ENCODE measurements at regions not wholly inside any gene's neighbourhood (a gene's known extent, or its start where the extent isn't known, plus 50 kb on each side); places are given as distances from the start of the nearest gene placed in this dataset.

GRCh38 chr5:61612431-61612830, 280.4 kb downstream of the ZSWIM6 start:
- H3K27ac ChIP-seq (ENCODE audit: low read depth, low read length): no peak overlapping the region
- H3K4me3 ChIP-seq (ENCODE audit: low read depth, low read length): no peak overlapping the region
- H3K27me3 ChIP-seq (ENCODE audit: insufficient read depth, low read length): peaks cover 79% of the 10 kb centered on the region
- H3K36me3 ChIP-seq (ENCODE audit: insufficient read depth, low read length): no peaks in the 10 kb centered on the region
- H3K79me2 ChIP-seq (ENCODE audit: control insufficient read depth, insufficient read depth, low read length, unreplicated experiment): no peaks in the 10 kb centered on the region
- no peaks in the 10 kb centered on the region for H3K4me1 ChIP-seq (ENCODE audit: control insufficient read depth, insufficient read depth, low read length, unreplicated experiment)
- no peak overlapping the region for H2AFZ ChIP-seq (ENCODE audit: low read length, unreplicated experiment)

DNA sequence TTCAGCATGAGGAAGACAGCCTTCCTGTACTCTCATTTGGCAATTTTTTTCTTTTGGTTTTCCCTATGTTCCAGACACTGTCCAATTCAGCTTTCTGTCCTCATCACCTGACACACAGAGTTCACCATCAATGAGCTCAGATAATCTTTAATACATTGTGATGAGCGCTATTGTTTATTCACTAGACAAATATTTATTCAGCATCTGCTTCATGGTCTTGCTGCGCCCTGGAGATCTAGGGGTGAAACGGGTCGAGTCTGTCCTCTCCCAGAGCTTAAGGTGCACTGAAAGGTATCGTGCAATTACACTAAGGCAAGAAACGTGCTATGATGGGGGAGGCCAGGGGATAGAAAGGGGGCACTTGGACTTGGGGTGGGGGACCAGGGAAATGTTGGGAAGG, 281.6 kb downstream of the ZSWIM6 start:
- H3K36me3 ChIP-seq (ENCODE audit: insufficient read depth, low read length): no peaks in the 10 kb centered on the region
- H3K27ac ChIP-seq (ENCODE audit: low read depth, low read length): no peak overlapping the region
- H2AFZ ChIP-seq (ENCODE audit: low read length, unreplicated experiment): no peak overlapping the region
- H3K79me2 ChIP-seq (ENCODE audit: control insufficient read depth, insufficient read depth, low read length, unreplicated experiment): no peaks in the 10 kb centered on the region
- no peaks in the 10 kb centered on the region for H3K4me1 ChIP-seq (ENCODE audit: control insufficient read depth, insufficient read depth, low read length, unreplicated experiment)
- peaks cover 80% of the 10 kb centered on the region for H3K27me3 ChIP-seq (ENCODE audit: insufficient read depth, low read length)
- no peak overlapping the region for H3K4me3 ChIP-seq (ENCODE audit: low read depth, low read length)

- Histone ChIP-seq H2AFZ (ENCODE audit: low read length, unreplicated experiment) (no peak overlapping the region), H3K27me3 (ENCODE audit: insufficient read depth, low read length) (peaks cover 71% of the 10 kb centered on the region), H3K36me3 (ENCODE audit: insufficient read depth, low read length) (no peaks in the 10 kb centered on the region), H3K27ac (ENCODE audit: low read depth, low read length) (no peak overlapping the region), H3K4me1 (ENCODE audit: control insufficient read depth, insufficient read depth, low read length, unreplicated experiment) (no peaks in the 10 kb centered on the region), H3K4me3 (ENCODE audit: low read depth, low read length) (no peak overlapping the region), H3K79me2 (ENCODE audit: control insufficient read depth, insufficient read depth, low read length, unreplicated experiment) (no peaks in the 10 kb centered on the region)
These were observed 282.5 kb downstream of the ZSWIM6 start for GRCh38 chr5:61614606-61615005.

DNA sequence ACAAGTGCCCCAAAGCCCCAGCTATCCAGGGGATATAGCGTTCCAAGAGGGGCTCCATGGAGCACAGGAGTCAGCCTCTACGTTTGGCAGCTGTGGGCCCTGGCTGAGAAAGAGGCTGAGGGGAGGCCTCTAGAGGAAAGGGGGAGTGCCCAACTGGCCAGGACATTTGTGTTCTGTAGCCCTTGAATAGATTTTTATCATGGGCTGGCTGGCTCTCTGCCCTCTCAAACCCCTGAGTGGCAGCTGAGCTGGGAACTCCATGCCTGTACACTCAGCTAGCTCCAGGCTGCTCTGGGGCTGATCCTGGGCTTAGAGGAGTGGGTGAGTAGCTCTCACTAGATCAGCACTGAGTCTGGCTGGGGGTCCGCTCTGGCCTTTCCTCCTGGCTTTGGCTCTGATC, 285.0 kb downstream of the ZSWIM6 start:
- H3K79me2 ChIP-seq (ENCODE audit: control insufficient read depth, insufficient read depth, low read length, unreplicated experiment): no peaks in the 10 kb centered on the region
- no peak overlapping the region for H2AFZ ChIP-seq (ENCODE audit: low read length, unreplicated experiment)
- no peaks in the 10 kb centered on the region for H3K36me3 ChIP-seq (ENCODE audit: insufficient read depth, low read length)
- no peaks in the 10 kb centered on the region for H3K4me1 ChIP-seq (ENCODE audit: control insufficient read depth, insufficient read depth, low read length, unreplicated experiment)
- no peak overlapping the region for H3K27ac ChIP-seq (ENCODE audit: low read depth, low read length)
- H3K4me3 ChIP-seq (ENCODE audit: low read depth, low read length): no peak overlapping the region
- H3K27me3 ChIP-seq (ENCODE audit: insufficient read depth, low read length): peaks cover 48% of the 10 kb centered on the region

DNA sequence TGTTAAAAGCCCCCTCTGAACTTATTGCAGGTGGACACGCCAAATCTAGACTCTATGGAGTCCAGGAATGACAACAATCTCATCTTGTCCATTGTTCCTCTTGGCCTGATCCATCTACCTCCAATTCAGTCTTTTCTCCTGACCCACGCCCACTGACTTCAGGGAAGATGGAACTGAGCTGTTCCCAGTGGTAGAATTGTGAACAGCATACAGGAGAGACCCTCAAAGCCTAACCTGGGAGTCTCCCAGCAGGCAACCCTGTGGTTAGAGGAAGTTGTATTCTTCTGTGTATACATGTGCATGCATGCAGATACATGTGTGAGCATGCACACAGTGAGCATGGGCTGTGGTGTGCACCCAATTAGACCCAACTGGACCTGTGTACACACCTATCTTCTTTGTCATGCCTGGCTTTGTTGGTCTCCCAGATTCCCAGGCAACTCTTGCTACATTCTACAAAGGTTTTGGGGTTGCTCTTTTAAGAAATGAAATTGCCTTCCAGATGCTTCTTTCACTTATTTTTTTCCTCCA, 286.0 kb downstream of the ZSWIM6 start:
- H3K79me2 ChIP-seq (ENCODE audit: control insufficient read depth, insufficient read depth, low read length, unreplicated experiment): no peaks in the 10 kb centered on the region
- H3K4me3 ChIP-seq (ENCODE audit: low read depth, low read length): no peak overlapping the region
- peaks cover 38% of the 10 kb centered on the region for H3K27me3 ChIP-seq (ENCODE audit: insufficient read depth, low read length)
- no peak overlapping the region for H3K27ac ChIP-seq (ENCODE audit: low read depth, low read length)
- H3K4me1 ChIP-seq (ENCODE audit: control insufficient read depth, insufficient read depth, low read length, unreplicated experiment): no peaks in the 10 kb centered on the region
- H2AFZ ChIP-seq (ENCODE audit: low read length, unreplicated experiment): no peak overlapping the region
- H3K36me3 ChIP-seq (ENCODE audit: insufficient read depth, low read length): no peaks in the 10 kb centered on the region

DNA sequence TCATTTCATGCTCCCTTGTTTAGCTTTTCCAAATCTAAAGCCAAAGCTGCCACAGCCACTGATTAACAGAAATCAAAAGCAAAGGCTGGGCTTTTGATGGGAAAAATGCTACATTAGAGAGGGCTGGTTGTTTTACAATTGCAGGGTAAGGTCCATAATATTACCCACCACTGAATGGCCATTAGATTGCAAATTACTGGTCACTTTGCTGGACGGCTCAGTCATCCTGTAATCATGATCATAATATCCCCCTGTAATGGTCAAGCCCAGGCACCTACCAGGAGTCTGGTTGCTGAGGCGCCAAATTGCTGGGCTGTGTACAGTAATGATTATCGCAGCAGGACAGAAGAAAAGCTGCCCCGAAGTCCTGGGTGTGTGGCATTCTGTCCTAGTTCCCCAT, 286.5 kb downstream of the ZSWIM6 start:
- Histone ChIP-seq H3K79me2 (ENCODE audit: control insufficient read depth, insufficient read depth, low read length, unreplicated experiment) (no peaks in the 10 kb centered on the region), H3K36me3 (ENCODE audit: insufficient read depth, low read length) (no peaks in the 10 kb centered on the region), H3K4me1 (ENCODE audit: control insufficient read depth, insufficient read depth, low read length, unreplicated experiment) (no peaks in the 10 kb centered on the region), H2AFZ (ENCODE audit: low read length, unreplicated experiment) (no peak overlapping the region), H3K4me3 (ENCODE audit: low read depth, low read length) (no peak overlapping the region), H3K27me3 (ENCODE audit: insufficient read depth, low read length) (peaks cover 34% of the 10 kb centered on the region), H3K27ac (ENCODE audit: low read depth, low read length) (no peak overlapping the region)

GRCh38 chr5:61619289-61619688, 287.2 kb downstream of the ZSWIM6 start:
- H3K79me2 ChIP-seq (ENCODE audit: control insufficient read depth, insufficient read depth, low read length, unreplicated experiment): no peaks in the 10 kb centered on the region
- H3K4me3 ChIP-seq (ENCODE audit: low read depth, low read length): no peak overlapping the region
- no peaks in the 10 kb centered on the region for H3K36me3 ChIP-seq (ENCODE audit: insufficient read depth, low read length)
- H3K27me3 ChIP-seq (ENCODE audit: insufficient read depth, low read length): peaks cover 27% of the 10 kb centered on the region
- H3K27ac ChIP-seq (ENCODE audit: low read depth, low read length): no peak overlapping the region
- no peak overlapping the region for H2AFZ ChIP-seq (ENCODE audit: low read length, unreplicated experiment)
- H3K4me1 ChIP-seq (ENCODE audit: control insufficient read depth, insufficient read depth, low read length, unreplicated experiment): no peaks in the 10 kb centered on the region

DNA sequence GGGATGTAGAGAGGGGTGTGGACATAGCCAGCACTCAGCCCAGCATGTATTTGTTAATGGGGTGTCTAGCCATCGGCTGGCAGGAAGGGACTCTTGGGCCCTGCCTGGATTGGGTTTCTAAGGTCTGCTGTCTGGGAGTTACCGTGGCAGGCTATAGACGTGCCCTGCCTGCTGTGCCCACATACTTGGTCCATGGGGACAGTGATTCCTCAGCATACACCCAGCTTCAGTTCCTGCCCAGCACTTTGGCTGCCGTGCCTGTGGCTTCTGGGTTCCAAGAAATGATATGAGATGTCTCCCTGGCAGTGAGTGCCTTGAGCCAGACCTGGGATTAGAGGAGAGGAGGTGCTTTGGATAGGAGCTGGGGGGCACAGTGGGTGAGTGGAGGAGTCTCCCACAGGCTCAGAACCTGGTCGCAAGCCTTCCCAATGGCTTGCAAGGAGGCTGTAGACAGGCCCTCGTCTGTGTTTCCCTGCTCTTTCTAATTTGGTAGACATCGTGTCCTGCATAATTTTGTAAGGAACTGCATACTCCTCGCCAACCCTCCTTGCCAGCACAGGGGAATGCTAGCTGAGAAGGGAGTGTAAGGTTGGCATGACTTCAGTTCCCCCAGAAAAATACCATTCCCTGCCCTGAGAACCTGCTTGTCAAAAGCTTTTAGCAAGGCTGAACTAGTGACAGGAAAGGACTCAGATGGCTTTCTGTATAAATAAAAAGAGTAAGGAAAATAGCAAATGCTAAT, 287.9 kb downstream of the ZSWIM6 start:
- Histone ChIP-seq H3K36me3 (ENCODE audit: insufficient read depth, low read length) (no peaks in the 10 kb centered on the region), H3K79me2 (ENCODE audit: control insufficient read depth, insufficient read depth, low read length, unreplicated experiment) (no peaks in the 10 kb centered on the region), H2AFZ (ENCODE audit: low read length, unreplicated experiment) (no peak overlapping the region), H3K27ac (ENCODE audit: low read depth, low read length) (no peak overlapping the region), H3K27me3 (ENCODE audit: insufficient read depth, low read length) (peaks cover 21% of the 10 kb centered on the region), H3K4me1 (ENCODE audit: control insufficient read depth, insufficient read depth, low read length, unreplicated experiment) (no peaks in the 10 kb centered on the region), H3K4me3 (ENCODE audit: low read depth, low read length) (no peak overlapping the region)

GRCh38 chr5:61620699-61621182, 288.7 kb downstream of the ZSWIM6 start:
- Histone ChIP-seq H3K36me3 (ENCODE audit: insufficient read depth, low read length) (no peaks in the 10 kb centered on the region), H3K4me3 (ENCODE audit: low read depth, low read length) (no peak overlapping the region), H3K4me1 (ENCODE audit: control insufficient read depth, insufficient read depth, low read length, unreplicated experiment) (peaks cover 1% of the 10 kb centered on the region), H2AFZ (ENCODE audit: low read length, unreplicated experiment) (no peak overlapping the region), H3K79me2 (ENCODE audit: control insufficient read depth, insufficient read depth, low read length, unreplicated experiment) (no peaks in the 10 kb centered on the region), H3K27ac (ENCODE audit: low read depth, low read length) (no peak overlapping the region), H3K27me3 (ENCODE audit: insufficient read depth, low read length) (peaks cover 13% of the 10 kb centered on the region)

GRCh38 chr5:61621202-61621650, 289.2 kb downstream of the ZSWIM6 start:
- Histone ChIP-seq H3K36me3 (ENCODE audit: insufficient read depth, low read length) (no peaks in the 10 kb centered on the region), H3K4me3 (ENCODE audit: low read depth, low read length) (no peak overlapping the region), H3K79me2 (ENCODE audit: control insufficient read depth, insufficient read depth, low read length, unreplicated experiment) (no peaks in the 10 kb centered on the region), H2AFZ (ENCODE audit: low read length, unreplicated experiment) (no peak overlapping the region), H3K27ac (ENCODE audit: low read depth, low read length) (no peak overlapping the region), H3K4me1 (ENCODE audit: control insufficient read depth, insufficient read depth, low read length, unreplicated experiment) (peaks cover 3% of the 10 kb centered on the region), H3K27me3 (ENCODE audit: insufficient read depth, low read length) (peaks cover 9% of the 10 kb centered on the region; the same call in 1 of the 2 replicates)

GRCh38 chr5:61622156-61622555, 290.1 kb downstream of the ZSWIM6 start:
- Histone ChIP-seq H3K27ac (ENCODE audit: low read depth, low read length) (no peak overlapping the region), H3K4me3 (ENCODE audit: low read depth, low read length) (no peak overlapping the region), H3K27me3 (ENCODE audit: insufficient read depth, low read length) (peaks cover 13% of the 10 kb centered on the region; the same call in 1 of the 2 replicates), H3K79me2 (ENCODE audit: control insufficient read depth, insufficient read depth, low read length, unreplicated experiment) (no peaks in the 10 kb centered on the region), H3K4me1 (ENCODE audit: control insufficient read depth, insufficient read depth, low read length, unreplicated experiment) (peaks cover 3% of the 10 kb centered on the region), H3K36me3 (ENCODE audit: insufficient read depth, low read length) (no peaks in the 10 kb centered on the region), H2AFZ (ENCODE audit: low read length, unreplicated experiment) (no peak overlapping the region)

Measured in ACC112 (cell line).